Activated T-cell treated with anti-CD3 and anti-CD28 coated beads, Interleukin-2, amount 50 U/mL, for 48 hours (primary cell): ENCODE measurements at regions not wholly inside any gene's neighbourhood (a gene's known extent, or its start where the extent isn't known, plus 50 kb on each side); places are given as distances from the start of the nearest gene placed in this dataset.

ENCODE experiments used
- DNase-seq, 2 experiments: peaks; one replicate each; pipeline ENCODE4 v3.0.0-alpha.2; 2020

DNA sequence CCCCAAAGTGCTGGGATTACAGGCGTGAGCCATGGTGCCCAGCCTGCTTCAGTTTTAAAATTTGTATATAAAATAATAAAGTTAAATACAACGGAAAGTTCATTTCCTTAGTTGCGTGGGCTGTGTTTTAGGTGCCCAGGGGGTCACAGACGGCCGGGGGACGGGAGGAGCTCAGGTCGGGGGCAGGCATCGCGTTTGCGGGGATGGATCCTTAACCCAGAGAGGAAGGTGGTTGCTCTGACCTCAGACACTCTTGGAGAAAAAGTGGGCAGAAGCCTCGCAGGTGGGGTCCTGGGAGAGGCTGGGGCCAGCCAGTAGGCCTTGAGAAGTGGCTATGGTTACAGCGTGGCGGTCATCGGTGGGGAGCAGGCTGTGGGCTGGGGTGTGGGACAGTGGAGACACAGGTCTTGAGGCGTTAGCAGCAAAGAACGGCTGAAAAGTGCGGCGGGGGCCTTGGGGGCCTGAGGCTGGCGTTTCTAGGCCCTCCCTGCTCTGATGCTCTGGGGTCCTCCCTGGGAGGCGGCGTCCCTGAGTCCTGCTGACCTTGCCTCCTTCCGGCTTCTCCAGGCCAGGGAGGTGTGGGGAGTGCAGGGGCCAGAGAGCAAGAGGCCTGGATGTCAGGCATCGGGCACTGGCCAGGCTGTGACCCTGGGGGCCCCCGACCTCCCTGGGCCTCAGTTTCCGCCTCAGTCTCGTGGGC is 54.4 kb downstream of the UNCX start:
- DNase-seq: no peak

- no peak for DNase-seq
These were observed 55.1 kb downstream of the UNCX start for GRCh38 chr7:1287752-1288201.

- DNase-seq: no peak
These were observed 55.8 kb downstream of the UNCX start for GRCh38 chr7:1288390-1288995.

- no peak for DNase-seq
These were observed 56.4 kb downstream of the UNCX start for GRCh38 chr7:1288996-1289551.

- DNase-seq: no peak
These were observed 57.0 kb downstream of the UNCX start for GRCh38 chr7:1289666-1290025.

- peak; percentile 23 to 43 for DNase-seq
These were observed 57.5 kb downstream of the UNCX start for GRCh38 chr7:1290026-1290678.

- DNase-seq: no peak
These were observed 58.1 kb downstream of the UNCX start for GRCh38 chr7:1290679-1291356.

GRCh38 chr7:1291357-1291689 is 58.7 kb downstream of the UNCX start:
- DNase-seq: no peak

DNA sequence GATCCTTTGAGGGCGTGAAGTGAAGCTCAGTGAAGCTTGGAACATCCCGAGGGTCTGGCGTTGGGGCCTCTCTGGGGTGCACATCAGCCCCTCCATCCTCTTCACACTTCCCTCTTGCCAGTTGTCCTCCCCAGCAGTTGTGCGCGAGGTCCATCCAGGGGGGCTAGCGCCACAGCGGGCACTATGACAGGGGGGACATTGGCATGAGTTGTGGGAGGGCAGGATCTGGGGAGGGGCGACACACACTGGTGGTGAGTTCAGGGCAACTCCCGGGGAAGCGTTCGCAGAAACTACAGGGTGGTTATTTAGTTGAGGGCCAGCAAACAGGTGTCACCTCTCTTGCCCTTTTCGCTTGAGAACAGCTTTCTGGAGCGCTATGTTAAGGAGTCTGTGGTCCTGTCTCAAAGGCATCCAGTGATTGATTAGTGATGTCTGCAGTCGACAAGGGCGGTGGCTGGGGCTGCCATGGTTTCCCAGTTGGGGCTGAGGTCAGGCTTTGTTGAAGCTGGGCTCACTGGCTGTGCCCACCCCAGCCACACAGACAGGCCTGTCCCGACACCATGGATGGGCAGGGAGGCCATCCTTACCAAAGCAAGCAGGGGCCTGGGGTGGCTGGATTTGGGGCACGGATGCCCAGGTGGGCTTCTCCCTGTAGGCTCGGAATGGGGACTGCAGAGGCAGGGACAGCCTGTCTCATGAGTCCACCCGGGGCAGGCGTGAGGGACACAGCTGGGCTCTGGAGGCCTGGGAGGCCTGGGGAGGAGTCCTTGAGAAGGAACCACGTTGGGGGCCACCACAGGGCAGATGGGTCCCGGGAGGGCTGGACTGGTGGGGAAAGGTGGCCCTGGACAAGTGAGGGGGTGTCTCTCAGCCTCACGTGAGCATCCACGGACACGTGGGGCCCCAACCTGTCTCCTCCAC is 59.4 kb downstream of the UNCX start:
- no peak for DNase-seq

- DNase-seq: no peak
These were observed 60.5 kb downstream of the UNCX start for GRCh38 chr7:1292972-1293830.

- DNase-seq: no peak
These were observed 61.3 kb downstream of the UNCX start for GRCh38 chr7:1293950-1294411.

DNA sequence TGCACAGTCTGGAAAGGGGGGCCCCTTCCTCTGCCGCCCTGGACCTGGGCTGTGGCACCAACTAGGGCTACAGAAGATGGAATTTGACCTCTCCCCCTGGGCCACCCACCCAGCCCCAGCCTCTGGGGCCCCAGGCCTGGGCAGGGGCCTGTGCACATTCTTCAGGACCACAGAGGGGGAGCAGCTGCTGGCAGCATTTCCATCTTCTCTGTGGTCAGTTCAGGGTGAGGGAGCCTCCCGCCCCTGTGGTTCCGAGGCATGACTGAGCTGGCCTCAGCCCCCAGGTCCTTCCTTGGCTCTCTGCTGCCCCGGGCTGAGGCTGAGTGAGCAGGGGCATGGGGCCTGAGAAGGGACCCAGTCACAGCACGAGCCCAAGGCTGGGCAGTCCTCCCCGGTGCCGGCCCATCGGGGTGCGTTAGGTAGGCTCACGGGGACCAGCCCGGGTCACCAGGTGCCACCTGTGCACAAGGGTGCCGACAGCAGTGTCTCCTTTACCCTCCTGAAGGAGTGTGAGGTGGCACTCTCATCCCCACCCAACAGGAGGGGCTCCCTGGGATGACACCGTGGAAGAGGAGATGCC is 63.2 kb downstream of the UNCX start:
- DNase-seq: no peak

- DNase-seq: no peak
These were observed 63.8 kb downstream of the UNCX start for GRCh38 chr7:1296356-1296981.

GRCh38 chr7:1297017-1297960 is 64.6 kb downstream of the UNCX start:
- DNase-seq: no peak

GRCh38 chr7:1298051-1298930 is 65.6 kb downstream of the UNCX start:
- DNase-seq: no peak

DNA sequence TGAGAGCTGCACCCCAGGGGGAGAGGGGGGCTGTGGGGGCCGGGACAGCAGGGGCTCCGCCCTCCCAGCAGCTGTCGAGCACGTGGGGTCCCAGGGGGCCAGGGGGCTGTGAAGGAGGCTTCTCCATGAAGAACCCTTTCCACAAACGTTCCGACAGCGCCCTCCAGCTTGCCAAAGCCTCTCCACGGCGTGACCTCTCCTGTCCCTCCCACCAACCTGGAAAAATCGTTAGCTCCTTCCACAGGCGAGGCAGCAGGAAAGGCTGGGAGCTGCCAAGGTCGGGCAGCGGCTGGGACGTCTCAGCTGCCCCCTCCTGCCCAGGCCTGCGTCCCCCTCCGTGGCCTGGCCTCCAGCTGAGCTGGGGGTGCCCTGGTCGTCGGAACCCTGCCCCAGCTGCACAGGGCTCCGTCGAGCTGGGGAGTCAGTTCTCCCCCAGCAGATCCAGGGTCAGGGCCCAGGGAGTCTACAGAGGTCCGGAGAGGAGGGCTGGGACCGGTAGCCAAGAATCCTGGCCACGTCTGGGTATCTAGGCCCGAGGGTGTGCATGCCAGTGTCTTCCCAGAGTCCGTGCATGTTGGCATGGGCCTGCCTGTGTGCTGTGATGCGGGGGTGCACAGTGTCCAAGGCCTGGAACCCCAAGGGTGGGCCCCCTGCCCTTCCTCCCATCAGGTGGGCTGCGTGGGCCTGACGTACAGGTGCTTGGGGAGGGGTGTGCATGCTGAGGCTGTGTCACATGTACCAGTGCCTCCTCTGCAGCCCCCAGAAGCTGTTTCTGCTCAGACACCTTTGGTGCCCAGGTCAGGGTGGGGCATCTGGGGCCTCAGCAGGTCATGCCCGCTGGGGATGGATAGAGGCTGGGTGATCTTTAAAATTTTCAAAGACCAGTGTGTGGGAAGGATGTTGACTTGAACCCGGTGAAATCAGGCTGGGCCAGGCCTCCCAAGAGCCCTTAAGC is 66.5 kb downstream of the UNCX start:
- no peak for DNase-seq

- DNase-seq: no peak
These were observed 67.5 kb downstream of the UNCX start for GRCh38 chr7:1300206-1300605.
